ENCODE measurements at regions not wholly inside any gene's neighbourhood (a gene's known extent, or its start where the extent isn't known, plus 50 kb on each side); places are given as distances from the start of the nearest gene placed in this dataset.

- TF ChIP-seq POLR2A (IDR thresholded peaks at IDR 0.05; ENCODE audit: low read length) (no peak), GATA1 (IDR thresholded peaks at IDR 0.05; ENCODE audit: low read depth, low read length) (no peak)
These were observed 126.6 kb upstream of the RGPD4 start for GRCh38 chr2:107700073-107700472.

All from erythroblast (primary cell).